ENCODE measurements at regions not wholly inside any gene's neighbourhood (a gene's known extent, or its start where the extent isn't known, plus 50 kb on each side); places are given as distances from the start of the nearest gene placed in this dataset.

DNA sequence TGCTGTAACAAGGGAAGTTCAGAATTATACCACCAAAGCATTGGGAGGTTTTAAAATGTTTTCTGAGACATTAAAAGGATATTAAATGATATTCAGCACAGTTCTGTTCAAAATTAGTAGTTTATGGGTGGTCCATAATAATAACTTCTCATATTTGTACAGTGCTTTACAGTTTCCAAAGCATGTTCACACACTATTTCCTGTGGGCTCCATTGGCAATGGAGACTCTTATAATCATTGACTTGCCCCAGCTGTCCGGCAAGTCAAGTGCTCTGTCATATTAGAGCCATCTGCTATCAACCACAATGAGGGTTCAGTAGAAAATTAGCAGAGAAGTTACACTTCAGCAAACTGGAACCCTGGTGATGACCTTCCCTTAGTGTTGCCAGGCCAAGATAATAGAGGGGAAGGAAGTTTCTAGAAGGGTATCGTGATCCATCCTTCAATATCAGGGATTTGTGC, 526.6 kb upstream of the CCDC196 start:
- TF ChIP-seq, protein P1, sequence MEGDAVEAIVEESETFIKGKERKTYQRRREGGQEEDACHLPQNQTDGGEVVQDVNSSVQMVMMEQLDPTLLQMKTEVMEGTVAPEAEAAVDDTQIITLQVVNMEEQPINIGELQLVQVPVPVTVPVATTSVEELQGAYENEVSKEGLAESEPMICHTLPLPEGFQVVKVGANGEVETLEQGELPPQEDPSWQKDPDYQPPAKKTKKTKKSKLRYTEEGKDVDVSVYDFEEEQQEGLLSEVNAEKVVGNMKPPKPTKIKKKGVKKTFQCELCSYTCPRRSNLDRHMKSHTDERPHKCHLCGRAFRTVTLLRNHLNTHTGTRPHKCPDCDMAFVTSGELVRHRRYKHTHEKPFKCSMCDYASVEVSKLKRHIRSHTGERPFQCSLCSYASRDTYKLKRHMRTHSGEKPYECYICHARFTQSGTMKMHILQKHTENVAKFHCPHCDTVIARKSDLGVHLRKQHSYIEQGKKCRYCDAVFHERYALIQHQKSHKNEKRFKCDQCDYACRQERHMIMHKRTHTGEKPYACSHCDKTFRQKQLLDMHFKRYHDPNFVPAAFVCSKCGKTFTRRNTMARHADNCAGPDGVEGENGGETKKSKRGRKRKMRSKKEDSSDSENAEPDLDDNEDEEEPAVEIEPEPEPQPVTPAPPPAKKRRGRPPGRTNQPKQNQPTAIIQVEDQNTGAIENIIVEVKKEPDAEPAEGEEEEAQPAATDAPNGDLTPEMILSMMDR (IDR thresholded peaks at IDR 0.05; ENCODE audit: borderline replicate concordance, extremely low read depth, low read length, poor library complexity, severe bottlenecking) = no peak
- TF ChIP-seq EZH2 (IDR thresholded peaks at IDR 0.05; ENCODE audit: borderline replicate concordance, low read depth, low read length, severe bottlenecking) = no peak
